CD4-positive, alpha-beta T cell treated with Interferon gamma for 1 hour (primary cell): ENCODE measurements at regions not wholly inside any gene's neighbourhood (a gene's known extent, or its start where the extent isn't known, plus 50 kb on each side); places are given as distances from the start of the nearest gene placed in this dataset.

ENCODE experiments used
- DNase-seq: peaks from one replicate; pipeline ENCODE4 v3.0.0-alpha.2; 2020

GRCh38 chr4:115729739-115730266 lies 616.4 kb upstream of the NDST4 start:
- no peak for DNase-seq

GRCh38 chr4:115723621-115724020 lies 610.2 kb upstream of the NDST4 start:
- DNase-seq: no peak

- no peak for DNase-seq
Measured at GRCh38 chr4:115720611-115721010, 607.2 kb upstream of the NDST4 start.

GRCh38 chr4:115711575-115711974 lies 598.2 kb upstream of the NDST4 start:
- no peak for DNase-seq

GRCh38 chr4:115688961-115689360 lies 575.5 kb upstream of the NDST4 start:
- no peak for DNase-seq

- DNase-seq: no peak
Measured at GRCh38 chr4:115687052-115687755, 573.8 kb upstream of the NDST4 start.

- no peak for DNase-seq
Measured at GRCh38 chr4:115678425-115678941, 565.1 kb upstream of the NDST4 start.

GRCh38 chr4:115675719-115676118 lies 562.3 kb upstream of the NDST4 start:
- DNase-seq: no peak

- no peak for DNase-seq
Measured at GRCh38 chr4:115674485-115674884, 561.1 kb upstream of the NDST4 start.

- no peak for DNase-seq
Measured at GRCh38 chr4:115671581-115671980, 558.2 kb upstream of the NDST4 start.

GRCh38 chr4:115670930-115671329 lies 557.5 kb upstream of the NDST4 start:
- no peak for DNase-seq

- no peak for DNase-seq
Measured at GRCh38 chr4:115668396-115668795, 555.0 kb upstream of the NDST4 start.

GRCh38 chr4:115664285-115664684 lies 550.9 kb upstream of the NDST4 start:
- no peak for DNase-seq

GRCh38 chr4:115660465-115660864 lies 547.0 kb upstream of the NDST4 start:
- no peak for DNase-seq

- DNase-seq: no peak
Measured at GRCh38 chr4:115657991-115658650, 544.7 kb upstream of the NDST4 start.

GRCh38 chr4:115655626-115656025 lies 542.2 kb upstream of the NDST4 start:
- DNase-seq: no peak

GRCh38 chr4:115648786-115649185 lies 535.4 kb upstream of the NDST4 start:
- DNase-seq: no peak

GRCh38 chr4:115629270-115629669 lies 515.9 kb upstream of the NDST4 start:
- DNase-seq: no peak

- DNase-seq: no peak
Measured at GRCh38 chr4:115609631-115610030, 496.2 kb upstream of the NDST4 start.

GRCh38 chr4:115607311-115607710 lies 493.9 kb upstream of the NDST4 start:
- no peak for DNase-seq

GRCh38 chr4:115596265-115597001 lies 483.0 kb upstream of the NDST4 start:
- DNase-seq: no peak

- DNase-seq: no peak
Measured at GRCh38 chr4:115580901-115581300, 467.5 kb upstream of the NDST4 start.

GRCh38 chr4:115575851-115576250 lies 462.4 kb upstream of the NDST4 start:
- no peak for DNase-seq

- no peak for DNase-seq
Measured at GRCh38 chr4:115562506-115562905, 449.1 kb upstream of the NDST4 start.
